ENCODE measurements at regions not wholly inside any gene's neighbourhood (a gene's known extent, or its start where the extent isn't known, plus 50 kb on each side); places are given as distances from the start of the nearest gene placed in this dataset.
A peak's percentile ranks its signal among the peaks of the same experiment; 100 is the strongest.

DNA sequence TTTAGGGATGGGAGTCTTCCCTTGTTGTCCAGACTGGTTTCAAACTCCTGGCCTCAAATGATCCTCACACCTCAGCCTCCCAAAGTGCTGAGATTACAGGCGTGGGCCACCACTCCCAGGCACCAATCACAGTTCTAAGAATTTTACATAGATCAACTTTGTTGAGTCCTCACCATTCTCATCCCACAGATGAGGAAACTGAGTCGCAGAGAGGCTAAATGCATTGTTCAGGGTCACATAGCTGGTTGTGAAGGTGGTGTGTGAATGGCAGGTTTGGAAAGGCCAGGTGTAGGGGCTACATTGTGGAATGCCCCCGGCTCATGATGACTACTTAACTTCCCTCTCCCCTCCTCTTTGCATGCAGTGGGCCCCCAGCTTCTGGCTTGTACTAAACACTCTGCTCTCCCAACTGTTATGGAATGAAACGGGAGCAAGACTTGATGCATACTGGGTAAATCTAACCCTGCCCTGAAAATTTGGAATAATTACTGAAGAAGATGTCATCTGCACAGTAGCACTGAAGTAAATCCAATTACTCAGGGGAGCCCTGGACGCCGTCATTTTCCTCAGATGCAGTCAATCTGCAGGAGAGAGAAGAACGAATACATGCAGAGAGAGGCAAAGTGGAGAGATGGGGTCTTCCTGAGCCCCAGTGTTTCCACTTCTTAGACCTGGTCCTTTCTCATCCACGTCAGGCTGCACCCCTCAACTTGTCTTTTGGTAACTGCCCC is 102.3 kb upstream of the ZNF217 start:
- H3K36me3 Mint-ChIP-seq, result no peaks in the 10 kb centered on the region
- H3K9me3 Mint-ChIP-seq, result no peaks in the 10 kb centered on the region
- no peaks in the 10 kb centered on the region for H3K27me3 Mint-ChIP-seq
- DNase-seq (ENCODE audit: extremely low spot score, unreplicated experiment), result no peak
- no peak overlapping the region for H3K27ac Mint-ChIP-seq
- TF ChIP-seq, protein P1, sequence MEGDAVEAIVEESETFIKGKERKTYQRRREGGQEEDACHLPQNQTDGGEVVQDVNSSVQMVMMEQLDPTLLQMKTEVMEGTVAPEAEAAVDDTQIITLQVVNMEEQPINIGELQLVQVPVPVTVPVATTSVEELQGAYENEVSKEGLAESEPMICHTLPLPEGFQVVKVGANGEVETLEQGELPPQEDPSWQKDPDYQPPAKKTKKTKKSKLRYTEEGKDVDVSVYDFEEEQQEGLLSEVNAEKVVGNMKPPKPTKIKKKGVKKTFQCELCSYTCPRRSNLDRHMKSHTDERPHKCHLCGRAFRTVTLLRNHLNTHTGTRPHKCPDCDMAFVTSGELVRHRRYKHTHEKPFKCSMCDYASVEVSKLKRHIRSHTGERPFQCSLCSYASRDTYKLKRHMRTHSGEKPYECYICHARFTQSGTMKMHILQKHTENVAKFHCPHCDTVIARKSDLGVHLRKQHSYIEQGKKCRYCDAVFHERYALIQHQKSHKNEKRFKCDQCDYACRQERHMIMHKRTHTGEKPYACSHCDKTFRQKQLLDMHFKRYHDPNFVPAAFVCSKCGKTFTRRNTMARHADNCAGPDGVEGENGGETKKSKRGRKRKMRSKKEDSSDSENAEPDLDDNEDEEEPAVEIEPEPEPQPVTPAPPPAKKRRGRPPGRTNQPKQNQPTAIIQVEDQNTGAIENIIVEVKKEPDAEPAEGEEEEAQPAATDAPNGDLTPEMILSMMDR (conservative IDR thresholded peaks at IDR 0.05), result no peak
- H3K4me1 Mint-ChIP-seq (ENCODE audit: unreplicated experiment), result peaks cover 16% of the 10 kb centered on the region
- no peak overlapping the region for H3K4me3 Mint-ChIP-seq

DNA sequence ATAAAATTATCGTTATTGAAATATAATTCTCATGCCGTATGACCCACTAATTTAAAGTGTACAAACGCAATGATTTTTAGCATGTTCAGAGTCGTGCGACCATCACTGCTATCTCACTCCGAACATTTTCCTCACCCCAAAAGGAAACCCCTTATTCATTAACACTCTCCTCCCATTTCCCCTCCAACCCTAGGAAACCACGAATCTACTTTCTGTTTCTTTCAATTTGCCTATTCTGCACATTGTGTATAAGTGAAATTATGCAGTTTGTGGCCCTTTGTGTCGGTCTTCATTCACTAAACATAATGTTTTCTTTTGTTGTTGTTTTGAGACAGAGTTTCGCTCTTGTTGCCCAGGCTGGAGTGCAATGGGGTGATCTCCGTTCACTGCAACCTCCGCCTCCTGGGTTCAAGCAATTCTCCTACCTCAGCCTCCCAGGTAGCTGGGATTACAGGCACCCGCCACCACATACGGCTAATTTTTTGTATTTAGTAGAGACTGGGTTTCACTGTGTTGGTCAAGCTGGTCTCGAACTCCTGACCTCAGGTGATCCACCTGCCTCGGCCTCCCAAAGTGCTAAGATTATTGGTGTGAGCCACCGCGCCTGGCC is 99.7 kb upstream of the ZNF217 start:
- H3K27me3 Mint-ChIP-seq, result no peaks in the 10 kb centered on the region
- H3K36me3 Mint-ChIP-seq, result no peaks in the 10 kb centered on the region
- no peak for DNase-seq (ENCODE audit: extremely low spot score, unreplicated experiment)
- H3K4me3 Mint-ChIP-seq, result no peak overlapping the region
- no peak overlapping the region for H3K27ac Mint-ChIP-seq
- peaks cover 16% of the 10 kb centered on the region for H3K4me1 Mint-ChIP-seq (ENCODE audit: unreplicated experiment)
- TF ChIP-seq, protein P1 (conservative IDR thresholded peaks at IDR 0.05), result no peak
- H3K9me3 Mint-ChIP-seq, result no peaks in the 10 kb centered on the region

DNA sequence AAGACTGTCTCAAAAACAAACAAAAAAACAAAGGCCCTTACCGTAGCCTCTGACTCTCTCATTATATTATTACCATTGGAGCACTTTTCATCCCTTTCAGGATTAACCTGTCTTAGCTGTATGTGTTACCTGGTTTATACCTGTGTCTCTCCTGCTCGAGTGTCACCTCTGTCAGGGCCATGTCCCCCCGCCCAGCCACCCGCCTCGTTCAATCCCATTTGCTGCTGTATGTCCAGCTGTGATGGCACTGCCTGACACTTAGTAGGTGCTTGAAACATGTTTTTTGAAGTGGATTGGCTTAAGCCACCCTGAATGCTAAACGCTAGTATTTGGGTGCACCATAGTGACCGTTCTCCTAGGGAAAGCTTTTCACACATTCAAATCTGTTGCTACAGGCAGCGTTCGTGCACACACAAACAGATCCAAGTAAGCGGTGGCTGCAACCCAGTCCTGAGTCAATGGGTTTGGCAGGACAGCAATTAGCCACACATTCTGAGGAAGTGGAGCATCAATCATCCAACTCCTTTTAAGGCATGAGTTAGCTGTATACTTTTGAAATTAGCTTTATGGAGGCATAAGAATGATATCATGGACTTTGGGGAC is 98.9 kb upstream of the ZNF217 start:
- H3K4me3 Mint-ChIP-seq, result no peak overlapping the region
- TF ChIP-seq, protein P1 (conservative IDR thresholded peaks at IDR 0.05), result no peak
- no peaks in the 10 kb centered on the region for H3K27me3 Mint-ChIP-seq
- peak overlapping the region; percentile 94 for H3K27ac Mint-ChIP-seq
- no peaks in the 10 kb centered on the region for H3K36me3 Mint-ChIP-seq
- peaks cover 16% of the 10 kb centered on the region for H3K4me1 Mint-ChIP-seq (ENCODE audit: unreplicated experiment)
- no peak for DNase-seq (ENCODE audit: extremely low spot score, unreplicated experiment)
- no peaks in the 10 kb centered on the region for H3K9me3 Mint-ChIP-seq

DNA sequence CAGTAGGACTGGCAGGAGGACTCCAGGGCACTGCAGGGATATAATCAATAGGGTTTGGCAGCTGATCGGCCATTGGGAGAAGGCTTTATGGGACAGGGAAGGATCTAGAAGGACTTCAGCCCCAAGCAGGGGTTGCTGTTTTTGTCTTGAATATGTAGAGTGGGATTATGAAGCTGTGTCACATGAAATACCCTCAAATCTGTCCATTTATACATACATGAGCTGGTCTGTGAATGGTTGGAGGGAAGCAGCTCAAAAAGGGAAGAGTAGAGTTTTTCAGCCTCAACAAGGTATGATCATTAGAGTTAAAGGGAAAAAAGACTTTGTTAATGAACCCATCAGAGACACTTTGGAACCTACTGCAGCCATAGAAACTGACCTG is 98.2 kb upstream of the ZNF217 start:
- TF ChIP-seq, protein P1 (conservative IDR thresholded peaks at IDR 0.05), result no peak
- H3K27me3 Mint-ChIP-seq, result no peaks in the 10 kb centered on the region
- H3K27ac Mint-ChIP-seq, result peak overlapping the region; percentile 94
- H3K9me3 Mint-ChIP-seq, result no peaks in the 10 kb centered on the region
- H3K4me1 Mint-ChIP-seq (ENCODE audit: unreplicated experiment), result peaks cover 16% of the 10 kb centered on the region
- no peaks in the 10 kb centered on the region for H3K36me3 Mint-ChIP-seq
- H3K4me3 Mint-ChIP-seq, result peak overlapping the region; percentile 48
- no peak for DNase-seq (ENCODE audit: extremely low spot score, unreplicated experiment)

DNA sequence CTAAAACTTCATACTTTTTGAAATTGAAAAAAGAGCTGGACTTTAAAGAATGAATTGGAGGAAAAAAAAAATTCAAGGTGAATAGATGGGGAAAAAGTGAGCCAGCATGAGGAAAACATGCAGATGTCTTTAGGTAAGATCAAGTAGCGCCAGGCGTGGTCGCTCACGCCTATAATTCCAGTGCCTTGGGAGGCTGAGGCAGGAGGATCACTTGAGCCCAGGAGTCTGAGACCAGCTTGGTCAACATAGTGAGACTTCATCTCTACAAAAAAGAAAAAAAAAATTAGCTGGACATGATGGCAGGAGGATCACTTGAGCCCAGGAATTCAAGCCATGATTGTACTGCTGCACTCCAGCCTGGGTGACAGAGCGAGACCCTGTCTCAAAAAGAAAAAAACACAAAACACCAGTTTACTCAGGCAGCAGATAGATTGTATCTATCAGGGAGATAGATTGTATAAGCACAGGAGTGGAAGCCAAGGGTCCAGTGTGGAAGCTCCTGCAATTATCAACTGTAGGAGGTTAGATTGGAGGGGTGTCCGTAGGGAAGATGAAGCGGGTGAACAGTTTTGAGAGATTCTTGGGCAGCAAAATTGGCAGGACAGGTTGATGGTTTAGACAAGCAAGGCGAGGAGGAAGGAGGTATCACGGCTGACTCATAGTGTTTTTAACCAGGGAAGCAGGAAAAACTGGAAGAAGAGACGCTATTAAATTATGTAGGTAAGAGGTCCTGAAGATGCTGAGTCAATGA is 97.6 kb upstream of the ZNF217 start:
- no peaks in the 10 kb centered on the region for H3K27me3 Mint-ChIP-seq
- H3K4me3 Mint-ChIP-seq, result peak overlapping the region; percentile 48
- TF ChIP-seq, protein P1 (conservative IDR thresholded peaks at IDR 0.05), result no peak
- no peaks in the 10 kb centered on the region for H3K36me3 Mint-ChIP-seq
- peaks cover 16% of the 10 kb centered on the region for H3K4me1 Mint-ChIP-seq (ENCODE audit: unreplicated experiment)
- DNase-seq (ENCODE audit: extremely low spot score, unreplicated experiment), result no peak
- peak overlapping the region; percentile 94 for H3K27ac Mint-ChIP-seq
- no peaks in the 10 kb centered on the region for H3K9me3 Mint-ChIP-seq
